Effector memory CD8-positive, alpha-beta T cell (primary cell): ENCODE measurements at regions not wholly inside any gene's neighbourhood (a gene's known extent, or its start where the extent isn't known, plus 50 kb on each side); places are given as distances from the start of the nearest gene placed in this dataset.

Source experiments
- ATAC-seq: fragments of 150-1000 bp; cut with Tn5 transposase; replicated peaks from 2 replicates; pipeline ENCODE4 v1.10.0; 2021; ENCODE audit warnings: mild to moderate bottlenecking, moderate library complexity
- DNase-seq, 3 experiments: peaks; one replicate each; pipeline ENCODE4 v3.0.0; 2021
- H3K27ac Mint-ChIP-seq, 2 donors: one replicate each; pipeline ENCODE4 v1.8.0; 2022; ENCODE audit warnings: mild to moderate bottlenecking in 2 of 2, mixed read lengths in 2 of 2, moderate library complexity in 2 of 2
- H3K27me3 Mint-ChIP-seq, 2 donors: one replicate each; pipeline ENCODE4 v1.8.0; 2022; ENCODE audit warnings: mixed read lengths in 2 of 2
- H3K36me3 Mint-ChIP-seq: one replicate; pipeline ENCODE4 v1.8.0; 2022; ENCODE audit warnings: mild to moderate bottlenecking, moderate library complexity, mixed read lengths; ENCODE audit not compliant: insufficient read depth
- H3K4me1 Mint-ChIP-seq, 2 donors: one replicate each; pipeline ENCODE4 v1.8.0; 2022; ENCODE audit warnings: low read depth in 2 of 2, mixed read lengths in 2 of 2
- H3K4me3 Mint-ChIP-seq, 2 donors: one replicate each; pipeline ENCODE4 v1.8.0; 2022; ENCODE audit warnings: mild to moderate bottlenecking in 2 of 2, mixed read lengths in 2 of 2, moderate library complexity in 2 of 2
- H3K9me3 Mint-ChIP-seq, 2 donors: one replicate each; pipeline ENCODE4 v1.8.0; 2022; ENCODE audit warnings: mixed read lengths in 2 of 2

DNA sequence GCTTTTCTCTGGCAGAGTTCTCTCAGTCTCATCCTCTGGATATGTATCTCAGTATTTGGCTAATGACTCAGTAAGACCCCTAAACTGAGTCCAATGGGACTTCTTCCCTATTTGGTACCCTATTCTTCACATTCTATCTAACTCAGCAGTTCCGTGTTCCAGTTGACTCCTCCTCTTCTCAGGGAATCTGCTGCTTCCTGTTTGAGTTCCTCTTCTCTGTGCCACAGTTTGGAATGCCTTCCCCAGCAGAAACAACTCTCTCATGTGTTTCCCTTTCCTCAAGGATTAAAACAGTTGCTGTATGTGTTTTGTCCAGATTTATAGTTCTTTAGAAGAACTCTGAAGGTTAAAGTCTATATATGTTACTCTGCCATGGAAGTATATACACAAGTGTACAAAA lies 344.0 kb upstream of the RARB start:
- Mint-ChIP-seq H3K36me3 (no peaks in the 10 kb centered on the region), H3K9me3 (peaks cover 6 to 9% of the 10 kb centered on the region in 2 donors), H3K4me3 (no peak overlapping the region), H3K4me1 (no peaks in the 10 kb centered on the region), H3K27me3 (no peaks in the 10 kb centered on the region), H3K27ac (no peak overlapping the region)
- DNase-seq (no peak), ATAC-seq (no peak)

DNA sequence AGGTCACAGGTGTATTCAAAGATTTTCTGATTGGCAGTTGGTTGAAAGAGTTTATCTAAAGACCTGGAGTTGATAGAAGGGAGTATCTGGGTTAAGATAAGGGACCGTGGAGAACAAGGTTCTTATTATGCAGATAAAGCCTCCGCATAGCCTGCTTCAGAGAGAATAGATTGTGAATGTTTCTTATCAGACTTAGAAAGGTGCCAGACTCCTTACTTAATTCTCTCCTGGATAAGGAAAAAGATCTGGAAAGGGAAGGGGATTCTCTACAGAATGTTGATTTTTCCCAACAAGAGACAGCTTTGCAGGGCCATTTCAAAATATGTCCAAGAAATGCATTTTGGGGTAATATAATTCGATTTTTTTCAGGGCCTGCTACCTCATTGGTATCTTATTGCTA lies 341.3 kb upstream of the RARB start:
- H3K4me1 Mint-ChIP-seq, result no peaks in the 10 kb centered on the region
- peaks cover 6 to 13% of the 10 kb centered on the region in 2 donors for H3K9me3 Mint-ChIP-seq
- no peak for ATAC-seq
- DNase-seq, result no peak
- no peak overlapping the region for H3K4me3 Mint-ChIP-seq
- no peaks in the 10 kb centered on the region for H3K36me3 Mint-ChIP-seq
- H3K27ac Mint-ChIP-seq, result no peak overlapping the region
- no peaks in the 10 kb centered on the region for H3K27me3 Mint-ChIP-seq

DNA sequence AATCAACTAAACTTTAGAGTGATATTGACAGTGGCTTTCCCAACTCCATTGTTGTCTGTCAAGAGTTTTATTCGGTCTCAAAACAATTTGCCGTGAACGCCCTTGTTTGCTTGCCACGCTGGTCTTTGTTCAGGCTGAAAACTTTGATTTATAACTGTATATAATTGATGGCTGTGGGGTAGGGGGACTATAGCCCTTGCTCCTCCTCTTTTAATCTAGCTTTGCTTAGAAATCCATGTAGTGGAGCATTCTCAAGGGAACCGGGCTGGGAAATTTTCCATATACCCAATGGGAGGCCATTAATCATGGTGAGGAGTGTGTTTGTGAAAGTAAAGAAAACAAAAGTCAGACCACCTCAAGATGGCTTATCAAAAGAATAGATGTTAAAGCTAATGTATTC lies 339.8 kb upstream of the RARB start:
- Mint-ChIP-seq H3K4me3 (no peak overlapping the region), H3K27me3 (no peaks in the 10 kb centered on the region), H3K27ac (no peak overlapping the region), H3K36me3 (no peaks in the 10 kb centered on the region), H3K9me3 (peaks cover 6 to 13% of the 10 kb centered on the region in 2 donors), H3K4me1 (no peaks in the 10 kb centered on the region)
- ATAC-seq (no peak), DNase-seq (no peak)

DNA sequence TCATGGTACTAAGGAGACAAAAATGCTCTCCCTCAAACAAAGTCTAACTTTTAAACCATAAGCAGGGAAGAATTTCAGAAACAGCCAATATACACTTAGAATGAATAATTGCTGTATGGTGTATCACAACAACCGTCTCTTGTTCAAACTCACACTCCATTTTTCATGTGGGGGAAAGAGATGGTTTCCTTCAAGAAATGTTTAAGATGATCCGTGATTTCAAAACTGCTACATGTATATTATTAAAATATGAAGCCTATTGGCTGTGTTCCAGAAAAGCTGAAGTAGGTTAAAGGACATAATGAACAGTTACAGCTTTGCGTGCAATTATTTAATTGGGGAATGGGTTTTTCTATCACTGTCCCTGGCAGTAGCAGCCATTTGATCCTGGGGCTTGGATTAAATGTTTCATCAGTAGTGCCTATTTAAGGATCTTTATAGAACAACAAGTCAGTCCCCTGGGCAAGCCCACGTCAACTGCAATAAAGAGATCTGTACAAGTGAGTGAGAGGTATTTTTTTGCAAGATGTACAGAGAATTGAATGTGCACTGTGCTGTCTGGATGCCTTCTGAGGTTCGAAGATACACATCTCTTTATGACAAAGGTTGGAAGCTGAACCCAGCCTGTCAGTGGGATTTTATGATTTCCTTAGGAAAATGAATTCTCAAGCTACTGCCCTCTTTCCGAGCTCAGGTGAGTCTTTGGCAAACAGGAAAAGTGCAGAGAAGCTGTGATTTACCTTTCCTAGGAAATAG lies 337.2 kb upstream of the RARB start:
- Mint-ChIP-seq H3K27me3 (no peaks in the 10 kb centered on the region), H3K4me3 (no peak overlapping the region), H3K4me1 (no peaks in the 10 kb centered on the region), H3K36me3 (no peaks in the 10 kb centered on the region), H3K9me3 (peaks cover 0 to 9% of the 10 kb centered on the region in 2 donors), H3K27ac (no peak overlapping the region)
- ATAC-seq (no peak), DNase-seq (no peak)

DNA sequence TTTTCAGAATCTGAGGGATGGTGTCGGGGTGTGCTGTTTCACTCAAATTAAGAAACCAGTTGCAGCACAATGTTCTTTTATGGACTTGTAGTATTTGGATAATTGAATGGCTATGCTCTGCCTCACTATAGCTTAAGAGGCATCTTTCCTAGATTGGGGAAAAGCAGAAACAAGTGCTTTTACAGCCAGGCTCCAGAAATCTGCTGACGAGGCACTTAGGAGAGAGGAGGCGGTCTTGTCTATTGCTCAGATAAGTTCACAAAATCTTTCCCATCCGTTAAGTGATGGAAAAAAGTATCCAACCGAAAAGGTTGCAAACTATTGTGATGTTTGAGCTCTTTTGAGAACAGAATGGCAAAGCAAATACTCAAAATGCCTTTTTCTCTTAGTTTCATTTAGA lies 336.1 kb upstream of the RARB start:
- Mint-ChIP-seq H3K36me3 (no peaks in the 10 kb centered on the region), H3K27ac (no peak overlapping the region), H3K27me3 (no peaks in the 10 kb centered on the region), H3K4me1 (no peaks in the 10 kb centered on the region), H3K4me3 (no peak overlapping the region), H3K9me3 (peaks cover 0 to 8% of the 10 kb centered on the region in 2 donors)
- no peak for ATAC-seq
- DNase-seq, result no peak

DNA sequence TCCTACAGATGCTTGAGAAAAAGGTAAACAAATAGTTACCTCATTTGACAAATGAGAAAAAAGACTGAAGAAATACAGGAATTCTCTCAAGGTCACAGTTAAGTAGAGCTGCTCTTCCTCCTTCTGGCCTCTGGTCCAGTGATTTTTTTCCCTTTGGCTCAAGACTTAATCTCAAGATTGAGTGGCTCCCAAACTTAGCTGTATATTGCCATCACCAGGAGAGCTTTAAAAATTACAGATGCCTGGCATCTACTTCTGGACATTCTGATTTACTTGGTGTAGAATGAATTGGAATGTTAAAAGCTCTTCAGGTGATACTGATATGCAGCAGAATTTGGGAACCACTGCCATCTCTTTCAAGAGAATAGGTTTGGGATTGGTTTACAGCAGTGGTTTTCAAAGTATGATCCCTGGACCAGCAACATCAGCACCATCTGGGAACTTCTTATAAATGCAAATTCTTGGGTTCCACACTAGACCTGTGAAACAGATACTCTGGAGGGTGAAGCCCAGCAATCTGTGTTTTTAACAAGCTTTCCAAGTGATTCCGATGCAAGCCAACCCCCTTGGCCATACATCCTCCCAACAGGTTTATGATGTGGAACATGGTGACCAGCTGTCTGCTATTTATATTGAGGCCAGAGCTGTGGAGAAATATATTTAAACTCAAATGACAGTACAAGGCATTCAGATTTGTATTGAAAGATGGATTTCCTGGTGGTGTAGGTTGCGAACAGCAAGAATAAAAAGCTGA lies 333.0 kb upstream of the RARB start:
- Mint-ChIP-seq H3K27me3 (no peaks in the 10 kb centered on the region), H3K27ac (no peak overlapping the region), H3K4me3 (no peak overlapping the region), H3K9me3 (peaks cover 0 to 6% of the 10 kb centered on the region in 2 donors), H3K36me3 (no peaks in the 10 kb centered on the region), H3K4me1 (no peaks in the 10 kb centered on the region)
- no peak for ATAC-seq
- no peak for DNase-seq

DNA sequence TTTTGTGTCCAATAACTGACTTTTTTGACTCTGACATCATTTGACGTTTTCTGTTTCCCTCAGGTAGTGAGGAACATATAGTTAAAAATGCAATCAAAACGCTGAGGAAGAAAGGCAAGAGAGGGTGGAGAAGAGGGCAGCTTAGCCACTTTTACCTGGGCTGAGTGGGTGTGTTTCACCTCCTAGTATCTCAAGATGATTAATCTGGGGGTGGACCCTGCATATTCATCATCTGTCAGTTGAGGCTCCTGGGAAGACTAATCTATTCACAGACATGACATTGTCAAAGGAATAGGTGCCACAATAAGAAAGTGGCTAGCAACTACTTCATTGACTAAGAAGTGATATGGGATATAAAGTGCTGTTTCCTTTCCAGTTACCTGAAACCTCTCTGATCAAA lies 331.5 kb upstream of the RARB start:
- DNase-seq (no peak), ATAC-seq (no peak)
- Mint-ChIP-seq H3K36me3 (no peaks in the 10 kb centered on the region), H3K27me3 (no peaks in the 10 kb centered on the region), H3K4me1 (no peaks in the 10 kb centered on the region), H3K27ac (no peak overlapping the region), H3K9me3 (peaks cover 0 to 4% of the 10 kb centered on the region in 2 donors), H3K4me3 (no peak overlapping the region)

DNA sequence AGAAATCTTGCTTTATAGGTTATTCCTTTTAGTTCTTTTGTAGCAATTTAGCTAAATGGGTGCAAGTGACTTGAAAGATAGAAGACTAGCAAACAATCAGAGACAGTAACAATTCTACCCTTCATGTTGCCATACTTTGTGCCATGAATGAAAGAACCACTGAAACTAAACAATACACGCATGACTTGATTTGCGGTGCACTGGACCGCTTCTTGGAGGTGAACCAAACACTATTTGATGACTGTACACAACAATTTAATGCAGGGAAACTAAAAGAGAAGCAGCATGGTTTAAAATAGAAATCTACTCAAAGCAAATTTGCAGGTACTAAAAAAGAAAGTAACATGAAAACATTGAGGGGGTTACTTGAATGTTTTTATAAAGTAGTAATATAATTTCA lies 331.0 kb upstream of the RARB start:
- no peaks in the 10 kb centered on the region for H3K27me3 Mint-ChIP-seq
- no peak for DNase-seq
- no peaks in the 10 kb centered on the region for H3K36me3 Mint-ChIP-seq
- H3K27ac Mint-ChIP-seq, result no peak overlapping the region
- no peak for ATAC-seq
- H3K4me3 Mint-ChIP-seq, result no peak overlapping the region
- H3K9me3 Mint-ChIP-seq, result peaks cover 0 to 2% of the 10 kb centered on the region in 2 donors
- H3K4me1 Mint-ChIP-seq, result no peaks in the 10 kb centered on the region

DNA sequence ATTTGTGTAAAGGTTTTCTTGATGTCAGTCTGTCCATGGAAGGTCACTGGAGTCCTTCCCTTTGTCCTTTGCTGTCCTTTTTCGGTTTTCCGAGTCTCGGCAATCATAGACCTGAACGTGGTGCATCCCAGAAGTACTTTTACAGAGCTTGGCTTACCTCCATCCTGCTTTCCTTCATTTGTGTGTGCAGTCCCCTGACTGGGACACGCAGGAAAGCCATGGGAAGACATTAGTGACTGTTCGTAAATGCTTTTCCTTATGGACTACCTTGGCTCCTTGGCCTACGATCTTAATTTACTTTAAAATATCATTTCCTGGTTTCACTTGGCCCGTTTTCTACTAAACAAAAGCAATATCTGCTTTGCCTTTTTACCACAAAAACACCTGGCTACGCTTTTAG lies 328.4 kb upstream of the RARB start:
- DNase-seq, result no peak
- H3K4me1 Mint-ChIP-seq, result no peaks in the 10 kb centered on the region
- H3K27ac Mint-ChIP-seq, result no peak overlapping the region
- no peak overlapping the region for H3K4me3 Mint-ChIP-seq
- no peaks in the 10 kb centered on the region for H3K36me3 Mint-ChIP-seq
- peaks cover 0 to 3% of the 10 kb centered on the region in 2 donors for H3K9me3 Mint-ChIP-seq
- ATAC-seq, result no peak
- H3K27me3 Mint-ChIP-seq, result no peaks in the 10 kb centered on the region

DNA sequence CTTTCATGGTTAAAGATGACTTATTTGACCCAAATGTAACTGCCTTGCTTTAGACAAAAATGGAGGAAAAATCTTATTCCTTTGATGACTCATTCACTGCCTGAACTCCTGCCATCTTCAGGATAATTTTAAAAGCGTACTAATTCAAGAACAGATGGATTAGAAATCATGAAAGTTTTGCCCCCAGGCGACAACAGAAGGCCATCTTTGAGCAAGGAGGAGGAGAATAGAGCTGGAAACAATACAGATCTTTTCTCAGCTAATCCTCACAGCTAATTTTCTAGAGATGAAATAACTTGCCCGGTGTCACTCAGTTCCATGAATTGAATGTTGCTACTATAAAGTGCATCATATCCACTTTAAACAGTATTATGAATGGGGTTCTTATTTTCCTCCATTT lies 324.7 kb upstream of the RARB start:
- H3K27ac Mint-ChIP-seq, result no peak overlapping the region
- DNase-seq (no peak), ATAC-seq (no peak)
- peaks cover 0 to 1% of the 10 kb centered on the region in 2 donors for H3K9me3 Mint-ChIP-seq
- H3K4me3 Mint-ChIP-seq, result no peak overlapping the region
- H3K27me3 Mint-ChIP-seq, result no peaks in the 10 kb centered on the region
- no peaks in the 10 kb centered on the region for H3K36me3 Mint-ChIP-seq
- no peaks in the 10 kb centered on the region for H3K4me1 Mint-ChIP-seq

DNA sequence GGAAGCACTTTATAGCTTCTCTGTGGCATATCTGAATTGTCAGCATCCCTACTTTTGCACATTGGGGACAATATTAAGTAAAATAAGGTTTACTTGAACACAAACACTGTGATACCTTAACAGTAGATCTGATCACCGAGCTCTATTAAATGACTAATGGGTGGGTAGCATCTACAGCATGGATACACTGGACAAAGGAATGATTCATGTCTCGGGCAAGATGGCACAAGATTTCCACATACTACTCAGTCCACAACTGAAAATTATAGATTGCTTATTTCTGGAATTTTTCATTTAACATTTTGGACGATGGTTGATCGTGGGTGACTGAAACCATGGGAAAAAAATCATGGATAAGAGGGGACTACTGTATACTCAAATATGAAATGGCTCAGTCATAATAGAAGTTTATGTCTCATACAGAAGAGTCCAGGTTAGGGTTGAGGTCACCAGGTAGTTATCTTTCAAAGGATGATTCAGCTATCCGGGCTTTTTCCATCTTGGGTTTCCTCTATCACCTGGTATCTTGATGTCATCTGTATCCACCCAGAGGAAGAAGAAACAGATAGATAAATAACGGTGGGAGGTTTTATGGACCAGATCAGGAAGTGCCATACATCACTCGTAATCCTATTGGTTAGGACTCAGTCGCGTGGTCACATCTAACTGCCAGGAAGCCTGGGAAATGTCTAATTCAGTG lies 320.0 kb upstream of the RARB start:
- no peaks in the 10 kb centered on the region for H3K36me3 Mint-ChIP-seq
- ATAC-seq (no peak), DNase-seq (no peak)
- no peak overlapping the region for H3K27ac Mint-ChIP-seq
- no peaks in the 10 kb centered on the region for H3K4me1 Mint-ChIP-seq
- H3K27me3 Mint-ChIP-seq, result no peaks in the 10 kb centered on the region
- peaks cover 0 to 4% of the 10 kb centered on the region in 2 donors for H3K9me3 Mint-ChIP-seq
- H3K4me3 Mint-ChIP-seq, result no peak overlapping the region

DNA sequence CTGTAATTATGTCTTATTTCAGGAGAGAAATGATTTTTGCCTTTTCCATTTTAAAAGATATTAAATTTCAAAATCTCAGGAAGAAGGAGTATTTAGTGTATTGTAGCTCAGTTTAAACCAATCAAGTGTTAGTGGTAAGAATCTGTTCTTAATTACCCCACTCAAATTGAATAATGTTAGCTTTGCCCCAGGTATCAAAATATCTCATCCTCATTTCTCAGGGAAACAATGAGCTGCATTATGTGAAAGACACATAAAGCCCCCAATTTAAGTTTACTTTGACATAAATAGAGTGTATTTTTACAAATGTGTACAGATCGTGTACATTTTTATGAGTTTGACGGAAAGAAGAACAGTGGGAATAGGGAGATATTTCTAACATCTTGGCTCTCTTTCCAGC lies 317.4 kb upstream of the RARB start:
- H3K36me3 Mint-ChIP-seq, result no peaks in the 10 kb centered on the region

DNA sequence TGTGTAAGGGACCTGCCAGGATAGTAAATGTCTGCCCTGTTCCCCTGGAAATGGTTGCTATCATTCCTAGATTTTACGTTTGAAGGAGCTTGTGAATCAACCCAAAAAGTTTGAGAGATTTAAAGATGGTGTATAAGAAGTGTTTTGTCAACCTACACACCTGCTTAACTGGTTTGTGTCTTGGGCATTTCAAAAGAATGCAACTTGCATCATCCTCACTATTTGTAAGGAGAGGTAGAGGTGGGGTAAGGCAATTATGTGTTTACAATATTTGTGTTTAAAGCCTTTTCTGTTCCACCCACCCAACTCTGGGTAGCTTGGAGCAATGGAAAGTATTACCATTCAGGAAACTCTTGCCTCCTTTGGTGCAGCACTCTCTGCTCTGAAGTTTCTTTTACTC lies 314.2 kb upstream of the RARB start:
- H3K27me3 Mint-ChIP-seq, result no peaks in the 10 kb centered on the region
- DNase-seq (no peak), ATAC-seq (no peak)
- H3K36me3 Mint-ChIP-seq, result no peaks in the 10 kb centered on the region
- H3K27ac Mint-ChIP-seq, result no peak overlapping the region
- H3K4me1 Mint-ChIP-seq, result no peaks in the 10 kb centered on the region
- H3K4me3 Mint-ChIP-seq, result no peak overlapping the region
- peaks cover 6 to 7% of the 10 kb centered on the region in 2 donors for H3K9me3 Mint-ChIP-seq

More for the DNA sequence above, 317.4 kb upstream of the RARB start:
- Mint-ChIP-seq H3K4me3 (no peak overlapping the region), H3K4me1 (no peaks in the 10 kb centered on the region), H3K27ac (no peak overlapping the region), H3K9me3 (peaks cover 0 to 3% of the 10 kb centered on the region in 2 donors), H3K27me3 (no peaks in the 10 kb centered on the region)
- ATAC-seq (no peak), DNase-seq (no peak)

DNA sequence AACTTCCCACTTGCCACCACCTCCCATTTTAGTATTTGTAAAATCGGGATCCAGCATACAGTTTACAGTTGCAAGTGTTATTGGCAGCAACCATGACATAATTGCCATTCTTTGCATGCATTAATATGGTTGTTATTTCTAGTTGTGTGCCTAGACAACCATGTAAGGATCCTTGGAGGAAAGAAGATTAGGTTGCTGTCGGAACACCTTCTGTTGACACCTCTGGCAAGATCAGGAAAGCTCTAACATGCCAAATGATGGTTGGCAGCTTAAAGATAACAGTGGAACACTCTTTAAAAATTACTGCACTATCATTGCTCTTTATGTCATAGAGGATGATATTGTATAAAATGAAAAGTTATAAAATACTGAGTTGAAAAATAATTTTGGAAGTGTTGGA lies 313.5 kb upstream of the RARB start:
- H3K9me3 Mint-ChIP-seq, result peaks cover 6 to 9% of the 10 kb centered on the region in 2 donors
- no peak overlapping the region for H3K4me3 Mint-ChIP-seq
- DNase-seq, result no peak
- no peaks in the 10 kb centered on the region for H3K4me1 Mint-ChIP-seq
- H3K36me3 Mint-ChIP-seq, result no peaks in the 10 kb centered on the region
- no peak for ATAC-seq
- no peak overlapping the region for H3K27ac Mint-ChIP-seq
- H3K27me3 Mint-ChIP-seq, result no peaks in the 10 kb centered on the region
